ENCODE measurements at regions not wholly inside any gene's neighbourhood (a gene's known extent, or its start where the extent isn't known, plus 50 kb on each side); places are given as distances from the start of the nearest gene placed in this dataset.

GRCh38 chr13:99642006-99642405 lies 140.7 kb downstream of the TM9SF2 start:
- Histone ChIP-seq H3K27me3 (ENCODE audit: control insufficient read depth in 1 of 2, insufficient read depth in 2 of 2, low read length in 2 of 2) (no peaks in the 10 kb centered on the region), H3K9ac (ENCODE audit: low read depth in 1 of 2, low read length in 2 of 2) (no peak overlapping the region), H3K36me3 (ENCODE audit: control insufficient read depth in 1 of 2, insufficient read depth in 2 of 2, low read length in 2 of 2) (no peaks in the 10 kb centered on the region), H3K27ac (ENCODE audit: low read depth, low read length) (no peak overlapping the region), H3K4me1 (ENCODE audit: control insufficient read depth in 1 of 2, insufficient read depth in 2 of 2, low read length in 2 of 2) (no peaks in the 10 kb centered on the region), H3K4me3 (ENCODE audit: low read depth in 1 of 2, low read length in 2 of 2) (no peak overlapping the region), H3K9me3 (ENCODE audit: control insufficient read depth in 1 of 2, low read length in 2 of 2) (no peaks in the 10 kb centered on the region)

- Histone ChIP-seq H3K27me3 (ENCODE audit: control insufficient read depth in 1 of 2, insufficient read depth in 2 of 2, low read length in 2 of 2) (no peaks in the 10 kb centered on the region), H3K27ac (ENCODE audit: low read depth, low read length) (no peak overlapping the region), H3K4me3 (ENCODE audit: low read depth in 1 of 2, low read length in 2 of 2) (no peak overlapping the region), H3K9ac (ENCODE audit: low read depth in 1 of 2, low read length in 2 of 2) (no peak overlapping the region), H3K36me3 (ENCODE audit: control insufficient read depth in 1 of 2, insufficient read depth in 2 of 2, low read length in 2 of 2) (no peaks in the 10 kb centered on the region), H3K9me3 (ENCODE audit: control insufficient read depth in 1 of 2, low read length in 2 of 2) (no peaks in the 10 kb centered on the region), H3K4me1 (ENCODE audit: control insufficient read depth in 1 of 2, insufficient read depth in 2 of 2, low read length in 2 of 2) (no peaks in the 10 kb centered on the region)
Measured at GRCh38 chr13:99640260-99640659, 139.0 kb downstream of the TM9SF2 start.

GRCh38 chr13:99639126-99639525 lies 137.9 kb downstream of the TM9SF2 start:
- Histone ChIP-seq H3K27ac (ENCODE audit: low read depth, low read length) (no peak overlapping the region), H3K27me3 (ENCODE audit: control insufficient read depth in 1 of 2, insufficient read depth in 2 of 2, low read length in 2 of 2) (no peaks in the 10 kb centered on the region), H3K36me3 (ENCODE audit: control insufficient read depth in 1 of 2, insufficient read depth in 2 of 2, low read length in 2 of 2) (no peaks in the 10 kb centered on the region), H3K9ac (ENCODE audit: low read depth in 1 of 2, low read length in 2 of 2) (no peak overlapping the region), H3K4me3 (ENCODE audit: low read depth in 1 of 2, low read length in 2 of 2) (no peak overlapping the region), H3K4me1 (ENCODE audit: control insufficient read depth in 1 of 2, insufficient read depth in 2 of 2, low read length in 2 of 2) (no peaks in the 10 kb centered on the region), H3K9me3 (ENCODE audit: control insufficient read depth in 1 of 2, low read length in 2 of 2) (no peaks in the 10 kb centered on the region)

- Histone ChIP-seq H3K4me3 (ENCODE audit: low read depth in 1 of 2, low read length in 2 of 2) (no peak overlapping the region), H3K27ac (ENCODE audit: low read depth, low read length) (no peak overlapping the region), H3K4me1 (ENCODE audit: control insufficient read depth in 1 of 2, insufficient read depth in 2 of 2, low read length in 2 of 2) (no peaks in the 10 kb centered on the region), H3K36me3 (ENCODE audit: control insufficient read depth in 1 of 2, insufficient read depth in 2 of 2, low read length in 2 of 2) (no peaks in the 10 kb centered on the region), H3K9me3 (ENCODE audit: control insufficient read depth in 1 of 2, low read length in 2 of 2) (peaks cover 0 to 2% of the 10 kb centered on the region in 2 donors), H3K27me3 (ENCODE audit: control insufficient read depth in 1 of 2, insufficient read depth in 2 of 2, low read length in 2 of 2) (no peaks in the 10 kb centered on the region), H3K9ac (ENCODE audit: low read depth in 1 of 2, low read length in 2 of 2) (no peak overlapping the region)
Measured at GRCh38 chr13:99636728-99637353, 135.6 kb downstream of the TM9SF2 start.

GRCh38 chr13:99636306-99636705 lies 135.0 kb downstream of the TM9SF2 start:
- no peak overlapping the region for H3K9ac ChIP-seq (ENCODE audit: low read depth in 1 of 2, low read length in 2 of 2)
- no peaks in the 10 kb centered on the region for H3K4me1 ChIP-seq (ENCODE audit: control insufficient read depth in 1 of 2, insufficient read depth in 2 of 2, low read length in 2 of 2)
- no peaks in the 10 kb centered on the region for H3K27me3 ChIP-seq (ENCODE audit: control insufficient read depth in 1 of 2, insufficient read depth in 2 of 2, low read length in 2 of 2)
- H3K36me3 ChIP-seq (ENCODE audit: control insufficient read depth in 1 of 2, insufficient read depth in 2 of 2, low read length in 2 of 2) = no peaks in the 10 kb centered on the region
- peaks cover 0 to 2% of the 10 kb centered on the region in 2 donors for H3K9me3 ChIP-seq (ENCODE audit: control insufficient read depth in 1 of 2, low read length in 2 of 2)
- H3K4me3 ChIP-seq (ENCODE audit: low read depth in 1 of 2, low read length in 2 of 2) = no peak overlapping the region
- no peak overlapping the region for H3K27ac ChIP-seq (ENCODE audit: low read depth, low read length)

GRCh38 chr13:99634672-99635071 lies 133.4 kb downstream of the TM9SF2 start:
- no peaks in the 10 kb centered on the region for H3K4me1 ChIP-seq (ENCODE audit: control insufficient read depth in 1 of 2, insufficient read depth in 2 of 2, low read length in 2 of 2)
- no peaks in the 10 kb centered on the region for H3K36me3 ChIP-seq (ENCODE audit: control insufficient read depth in 1 of 2, insufficient read depth in 2 of 2, low read length in 2 of 2)
- peaks cover 0 to 2% of the 10 kb centered on the region in 2 donors for H3K9me3 ChIP-seq (ENCODE audit: control insufficient read depth in 1 of 2, low read length in 2 of 2)
- H3K4me3 ChIP-seq (ENCODE audit: low read depth in 1 of 2, low read length in 2 of 2) = no peak overlapping the region
- no peak overlapping the region for H3K9ac ChIP-seq (ENCODE audit: low read depth in 1 of 2, low read length in 2 of 2)
- H3K27ac ChIP-seq (ENCODE audit: low read depth, low read length) = no peak overlapping the region
- no peaks in the 10 kb centered on the region for H3K27me3 ChIP-seq (ENCODE audit: control insufficient read depth in 1 of 2, insufficient read depth in 2 of 2, low read length in 2 of 2)

GRCh38 chr13:99630269-99630898 lies 129.1 kb downstream of the TM9SF2 start:
- Histone ChIP-seq H3K9ac (ENCODE audit: low read depth in 1 of 2, low read length in 2 of 2) (no peak overlapping the region), H3K4me1 (ENCODE audit: control insufficient read depth in 1 of 2, insufficient read depth in 2 of 2, low read length in 2 of 2) (no peaks in the 10 kb centered on the region), H3K36me3 (ENCODE audit: control insufficient read depth in 1 of 2, insufficient read depth in 2 of 2, low read length in 2 of 2) (no peaks in the 10 kb centered on the region), H3K4me3 (ENCODE audit: low read depth in 1 of 2, low read length in 2 of 2) (no peak overlapping the region), H3K27ac (ENCODE audit: low read depth, low read length) (no peak overlapping the region), H3K27me3 (ENCODE audit: control insufficient read depth in 1 of 2, insufficient read depth in 2 of 2, low read length in 2 of 2) (no peaks in the 10 kb centered on the region), H3K9me3 (ENCODE audit: control insufficient read depth in 1 of 2, low read length in 2 of 2) (peaks cover 0 to 2% of the 10 kb centered on the region in 2 donors)

- Histone ChIP-seq H3K4me3 (ENCODE audit: low read depth in 1 of 2, low read length in 2 of 2) (no peak overlapping the region), H3K9me3 (ENCODE audit: control insufficient read depth in 1 of 2, low read length in 2 of 2) (peaks cover 0 to 2% of the 10 kb centered on the region in 2 donors), H3K36me3 (ENCODE audit: control insufficient read depth in 1 of 2, insufficient read depth in 2 of 2, low read length in 2 of 2) (no peaks in the 10 kb centered on the region), H3K27me3 (ENCODE audit: control insufficient read depth in 1 of 2, insufficient read depth in 2 of 2, low read length in 2 of 2) (no peaks in the 10 kb centered on the region), H3K9ac (ENCODE audit: low read depth in 1 of 2, low read length in 2 of 2) (no peak overlapping the region), H3K27ac (ENCODE audit: low read depth, low read length) (no peak overlapping the region), H3K4me1 (ENCODE audit: control insufficient read depth in 1 of 2, insufficient read depth in 2 of 2, low read length in 2 of 2) (no peaks in the 10 kb centered on the region)
Measured at GRCh38 chr13:99629641-99630040, 128.4 kb downstream of the TM9SF2 start.

- H3K36me3 ChIP-seq (ENCODE audit: control insufficient read depth in 1 of 2, insufficient read depth in 2 of 2, low read length in 2 of 2) = no peaks in the 10 kb centered on the region
- H3K27ac ChIP-seq (ENCODE audit: low read depth, low read length) = no peak overlapping the region
- no peaks in the 10 kb centered on the region for H3K4me1 ChIP-seq (ENCODE audit: control insufficient read depth in 1 of 2, insufficient read depth in 2 of 2, low read length in 2 of 2)
- peaks cover 0 to 2% of the 10 kb centered on the region in 2 donors for H3K9me3 ChIP-seq (ENCODE audit: control insufficient read depth in 1 of 2, low read length in 2 of 2)
- no peak overlapping the region for H3K9ac ChIP-seq (ENCODE audit: low read depth in 1 of 2, low read length in 2 of 2)
- no peaks in the 10 kb centered on the region for H3K27me3 ChIP-seq (ENCODE audit: control insufficient read depth in 1 of 2, insufficient read depth in 2 of 2, low read length in 2 of 2)
- no peak overlapping the region for H3K4me3 ChIP-seq (ENCODE audit: low read depth in 1 of 2, low read length in 2 of 2)
Measured at GRCh38 chr13:99628442-99628841, 127.2 kb downstream of the TM9SF2 start.

- Histone ChIP-seq H3K27ac (ENCODE audit: low read depth, low read length) (no peak overlapping the region), H3K9ac (ENCODE audit: low read depth in 1 of 2, low read length in 2 of 2) (no peak overlapping the region), H3K4me1 (ENCODE audit: control insufficient read depth in 1 of 2, insufficient read depth in 2 of 2, low read length in 2 of 2) (no peaks in the 10 kb centered on the region), H3K27me3 (ENCODE audit: control insufficient read depth in 1 of 2, insufficient read depth in 2 of 2, low read length in 2 of 2) (no peaks in the 10 kb centered on the region), H3K4me3 (ENCODE audit: low read depth in 1 of 2, low read length in 2 of 2) (no peak overlapping the region), H3K36me3 (ENCODE audit: control insufficient read depth in 1 of 2, insufficient read depth in 2 of 2, low read length in 2 of 2) (no peaks in the 10 kb centered on the region), H3K9me3 (ENCODE audit: control insufficient read depth in 1 of 2, low read length in 2 of 2) (no peaks in the 10 kb centered on the region)
Measured at GRCh38 chr13:99626461-99627082, 125.3 kb downstream of the TM9SF2 start.
